HG03520 (cell line): ENCODE measurements at regions not wholly inside any gene's neighbourhood (a gene's known extent, or its start where the extent isn't known, plus 50 kb on each side); places are given as distances from the start of the nearest gene placed in this dataset.

Experiments
- ATAC-seq: cut with Tn5 transposase; IDR thresholded peaks from one replicate; pipeline ENCODE4 v1.9.1; 2021; ENCODE audit warnings: mild to moderate bottlenecking, moderate library complexity; ENCODE audit not compliant: unreplicated experiment

GRCh38 chr2:146666340-146666739 lies 1178.5 kb upstream of the ACVR2A start:
- ATAC-seq = no peak

GRCh38 chr2:146665800-146666199 lies 1179.0 kb upstream of the ACVR2A start:
- no peak for ATAC-seq

DNA sequence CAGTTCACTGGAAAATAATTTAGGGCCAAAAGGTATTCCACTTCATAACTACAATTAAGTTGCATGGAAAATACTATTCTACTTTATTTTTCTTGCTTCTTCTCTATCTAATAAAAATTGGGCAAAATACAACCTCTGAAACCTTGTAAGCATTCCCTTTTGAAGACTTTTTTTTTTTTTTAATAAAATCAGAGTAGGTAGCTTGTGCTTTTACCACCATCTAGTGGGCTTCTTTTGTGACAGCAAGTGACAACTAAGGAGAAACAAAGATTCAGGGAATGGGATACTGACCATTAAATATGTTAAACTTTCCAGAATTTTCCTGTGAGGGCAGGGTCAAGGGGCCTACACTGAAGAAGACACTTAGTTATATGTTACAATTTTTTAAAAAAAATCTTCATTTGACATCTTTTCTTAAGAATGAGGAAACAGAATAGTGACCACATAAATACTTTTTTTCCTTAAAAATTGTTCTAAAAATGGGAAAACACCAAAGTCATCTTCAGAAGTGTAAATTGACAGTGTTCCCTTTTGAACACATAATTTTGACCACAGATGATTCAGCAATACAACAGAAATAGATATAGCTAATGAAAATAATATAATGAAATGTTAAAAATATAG lies 1183.2 kb upstream of the ACVR2A start:
- no peak for ATAC-seq

- no peak for ATAC-seq
Measured at GRCh38 chr2:146659976-146660375, 1184.9 kb upstream of the ACVR2A start.

GRCh38 chr2:146652311-146652710 lies 1192.5 kb upstream of the ACVR2A start:
- no peak for ATAC-seq

DNA sequence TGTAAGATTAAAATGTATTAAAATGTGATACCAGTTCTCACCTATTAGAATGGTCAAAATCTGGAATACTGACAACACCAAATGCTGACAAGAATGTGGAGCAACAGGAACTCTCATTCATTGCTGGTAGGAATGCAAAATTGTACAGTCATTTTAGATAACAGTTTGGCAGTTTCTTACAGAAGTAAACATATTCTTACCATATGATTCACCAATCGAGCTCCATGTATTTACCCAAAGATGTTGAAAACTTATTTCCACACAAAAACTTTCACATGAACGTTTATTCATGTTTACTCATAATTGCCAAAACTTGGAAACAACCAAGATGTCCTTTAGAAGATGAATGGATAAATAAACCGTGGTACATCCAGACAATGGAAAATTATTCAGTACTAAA lies 1193.5 kb upstream of the ACVR2A start:
- no peak for ATAC-seq

DNA sequence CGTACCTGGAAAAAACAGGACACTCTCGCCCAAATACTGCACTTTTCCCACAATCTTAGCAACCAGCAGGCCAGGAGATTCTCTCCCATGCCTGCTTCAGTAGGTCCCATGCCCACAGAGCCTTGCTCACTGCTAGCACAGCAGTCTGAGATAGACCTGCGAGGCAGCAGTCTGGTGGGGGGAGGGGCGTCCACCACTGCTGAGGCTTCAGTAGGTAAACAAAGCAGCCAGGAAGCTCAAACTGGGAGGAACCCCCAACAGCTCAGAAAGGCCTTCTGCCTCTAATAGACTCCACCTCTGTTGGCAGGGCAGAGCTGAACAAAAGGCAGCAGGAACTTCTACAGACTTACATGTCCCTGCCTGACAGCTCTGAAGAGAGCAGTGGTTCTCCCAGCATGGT lies 1202.8 kb upstream of the ACVR2A start:
- no peak for ATAC-seq

- no peak for ATAC-seq
Measured at GRCh38 chr2:146634230-146635097, 1210.4 kb upstream of the ACVR2A start.

DNA sequence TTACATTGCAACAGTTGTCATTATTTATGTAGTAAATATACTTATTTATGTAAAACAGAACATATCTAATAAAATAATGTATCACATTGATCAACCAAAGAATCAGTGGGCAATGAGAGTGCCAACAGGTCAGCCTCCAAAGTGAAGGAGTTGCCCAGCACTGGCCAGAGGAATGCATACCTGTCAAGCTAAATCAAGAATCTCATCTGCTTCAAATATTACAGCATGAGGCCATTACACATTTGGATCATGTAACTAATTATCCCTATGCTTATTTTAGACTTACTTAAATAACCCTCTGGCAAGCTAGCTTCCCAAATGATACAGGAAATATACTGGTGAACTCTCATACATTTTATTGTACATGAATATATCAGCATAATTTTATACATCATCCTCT lies 1211.7 kb upstream of the ACVR2A start:
- no peak for ATAC-seq

GRCh38 chr2:146632707-146633106 lies 1212.1 kb upstream of the ACVR2A start:
- no peak for ATAC-seq

DNA sequence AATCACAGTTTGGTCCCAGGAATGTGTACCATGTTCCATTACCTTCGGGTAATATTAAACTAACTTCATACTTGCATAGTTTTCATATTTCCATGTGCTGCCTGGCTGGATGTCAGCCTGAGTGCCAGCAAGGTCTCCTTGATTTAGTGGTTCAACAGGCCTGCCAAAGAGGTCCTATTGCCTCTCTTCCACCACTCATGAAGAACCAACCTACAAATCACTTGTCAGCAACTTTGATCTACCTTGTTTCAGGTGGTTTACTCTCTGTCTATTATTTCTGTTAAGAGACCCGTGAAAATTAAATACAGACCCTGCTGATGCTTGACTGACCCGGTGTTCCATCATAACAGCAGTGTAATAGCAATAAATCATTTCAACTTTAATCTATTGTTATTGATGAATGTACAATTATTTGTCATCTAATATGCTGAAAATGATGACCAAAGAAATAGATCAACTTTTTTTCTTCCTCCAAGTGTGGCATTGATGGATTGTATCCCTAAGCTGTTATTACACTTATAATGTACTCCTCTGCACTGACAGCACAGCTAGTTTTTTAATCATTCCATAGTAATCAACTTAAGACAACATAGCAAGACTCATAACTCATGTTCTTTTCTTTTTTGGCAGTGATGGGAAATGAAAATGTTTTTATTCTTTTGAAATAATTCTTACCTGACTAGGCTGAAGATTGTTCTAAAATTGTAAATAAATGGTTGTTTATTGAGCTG lies 1220.2 kb upstream of the ACVR2A start:
- ATAC-seq = no peak

GRCh38 chr2:146623771-146624170 lies 1221.1 kb upstream of the ACVR2A start:
- ATAC-seq = no peak

- no peak for ATAC-seq
Measured at GRCh38 chr2:146621656-146622055, 1223.2 kb upstream of the ACVR2A start.

- no peak for ATAC-seq
Measured at GRCh38 chr2:146615778-146616177, 1229.1 kb upstream of the ACVR2A start.

DNA sequence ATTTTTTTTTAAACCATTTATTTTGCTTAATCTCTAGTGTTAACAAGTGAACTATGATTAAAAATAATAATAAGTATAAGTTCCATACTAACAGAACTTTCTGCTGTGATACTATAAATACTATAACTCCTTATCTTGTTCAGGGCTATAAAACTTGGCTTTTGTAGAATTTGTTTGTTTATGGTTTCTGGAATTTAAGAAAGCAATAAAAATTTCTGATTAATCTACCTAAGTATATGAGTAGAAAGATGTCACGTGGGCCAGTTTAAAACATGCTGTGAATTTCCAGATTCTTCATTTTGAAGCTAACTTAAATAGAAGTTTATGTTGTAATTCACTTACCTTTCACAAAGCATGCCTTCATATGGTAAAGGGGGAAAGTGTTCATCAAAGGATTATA lies 1236.3 kb upstream of the ACVR2A start:
- ATAC-seq = no peak

DNA sequence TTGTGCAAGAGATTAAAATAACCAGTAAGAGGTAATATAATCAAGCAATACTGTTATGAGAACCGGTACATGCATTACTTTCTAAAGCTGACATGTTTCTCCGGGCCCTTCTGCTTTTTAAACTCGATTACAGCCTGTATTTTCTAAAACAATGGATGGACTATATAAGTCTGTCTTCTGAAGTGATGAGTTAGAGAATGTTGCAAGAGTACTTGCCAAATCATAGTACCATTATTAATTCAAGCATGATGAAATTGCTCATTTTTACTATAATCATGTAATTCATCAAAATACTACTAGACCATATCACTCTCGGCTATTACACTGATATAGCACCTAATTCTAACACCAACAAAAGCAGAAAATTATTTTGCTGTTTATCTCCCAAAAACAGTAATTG lies 1240.3 kb upstream of the ACVR2A start:
- no peak for ATAC-seq

GRCh38 chr2:146602856-146603255 lies 1242.0 kb upstream of the ACVR2A start:
- no peak for ATAC-seq

DNA sequence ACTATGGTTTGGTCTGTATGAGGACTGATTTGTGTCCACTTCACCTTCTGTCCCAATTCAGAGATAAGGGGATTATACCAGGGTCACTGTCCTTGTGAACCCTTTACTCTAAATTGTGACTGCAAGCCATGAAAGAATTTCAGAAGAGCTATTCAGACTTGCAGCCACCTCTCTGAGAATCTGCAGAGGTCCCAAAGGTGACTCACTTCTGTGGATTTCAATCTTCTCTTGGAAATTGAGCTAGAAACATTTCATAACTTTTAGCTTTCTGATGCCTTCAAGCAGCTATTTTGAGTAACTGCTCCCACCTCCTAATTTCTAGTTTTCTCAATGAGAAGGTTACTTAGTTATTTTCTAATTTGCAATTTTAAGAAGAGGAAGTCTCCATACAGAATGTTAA lies 1242.4 kb upstream of the ACVR2A start:
- no peak for ATAC-seq

GRCh38 chr2:146598791-146599190 lies 1246.0 kb upstream of the ACVR2A start:
- ATAC-seq = no peak

DNA sequence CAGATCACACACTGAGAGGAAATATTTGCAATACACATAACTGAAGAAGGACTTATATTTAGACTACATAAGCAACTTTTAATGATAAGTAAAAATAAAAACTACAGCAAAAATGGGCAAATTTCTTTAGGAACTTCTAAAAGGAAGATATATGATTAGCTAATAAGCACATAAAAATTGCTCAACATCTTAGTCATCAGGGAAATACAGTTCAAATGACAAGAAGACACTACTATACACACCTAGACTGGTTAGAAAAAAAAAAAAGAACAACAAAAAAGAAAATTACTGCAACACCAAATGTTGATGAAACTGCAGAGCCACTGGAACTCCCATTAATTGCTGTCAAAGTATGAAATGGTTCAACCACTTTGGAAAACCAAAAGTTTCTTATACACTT lies 1247.5 kb upstream of the ACVR2A start:
- no peak for ATAC-seq

DNA sequence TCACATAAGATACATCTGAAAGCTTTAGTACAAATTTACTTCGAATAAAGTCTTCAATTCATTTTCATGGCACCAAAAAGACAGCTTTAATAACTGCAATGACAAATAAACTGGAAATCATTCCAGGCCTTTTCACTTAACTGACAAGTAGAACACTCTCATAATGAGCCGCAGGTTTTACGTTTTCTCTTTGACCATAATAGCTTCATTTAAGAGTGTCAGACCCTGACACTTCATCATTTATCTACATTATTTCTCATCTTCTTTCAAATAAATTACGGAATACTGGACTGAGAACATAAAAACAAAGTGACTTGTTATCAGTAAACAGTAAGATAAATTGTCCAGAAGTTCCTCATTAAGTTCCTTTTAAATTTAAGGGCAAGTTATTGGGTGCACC lies 1252.9 kb upstream of the ACVR2A start:
- ATAC-seq = no peak

GRCh38 chr2:146587291-146587713 lies 1257.5 kb upstream of the ACVR2A start:
- no peak for ATAC-seq
